OCI-LY1 (cell line): ENCODE measurements at regions not wholly inside any gene's neighbourhood (a gene's known extent, or its start where the extent isn't known, plus 50 kb on each side); places are given as distances from the start of the nearest gene placed in this dataset.

Experiments used
- EZH2 ChIP-seq: fragments of 200-600 bp; sonication (generic), shearing (Covaris generic); IDR thresholded peaks from 2 replicates; pipeline ENCODE4 v1.8.0; 2017; ENCODE audit warnings: borderline replicate concordance, mixed run types, mild to moderate bottlenecking, antibody characterized with exemption, low read length, moderate library complexity, mixed read lengths
- TF ChIP-seq, protein P1 (sequence below): fragments of 200-600 bp; sonication (generic), shearing (Covaris generic); IDR thresholded peaks from 2 replicates; pipeline ENCODE4 v1.5.1; 2017; ENCODE audit warnings: mild to moderate bottlenecking, antibody characterized with exemption, low read length, moderate library complexity, mixed read lengths

DNA sequence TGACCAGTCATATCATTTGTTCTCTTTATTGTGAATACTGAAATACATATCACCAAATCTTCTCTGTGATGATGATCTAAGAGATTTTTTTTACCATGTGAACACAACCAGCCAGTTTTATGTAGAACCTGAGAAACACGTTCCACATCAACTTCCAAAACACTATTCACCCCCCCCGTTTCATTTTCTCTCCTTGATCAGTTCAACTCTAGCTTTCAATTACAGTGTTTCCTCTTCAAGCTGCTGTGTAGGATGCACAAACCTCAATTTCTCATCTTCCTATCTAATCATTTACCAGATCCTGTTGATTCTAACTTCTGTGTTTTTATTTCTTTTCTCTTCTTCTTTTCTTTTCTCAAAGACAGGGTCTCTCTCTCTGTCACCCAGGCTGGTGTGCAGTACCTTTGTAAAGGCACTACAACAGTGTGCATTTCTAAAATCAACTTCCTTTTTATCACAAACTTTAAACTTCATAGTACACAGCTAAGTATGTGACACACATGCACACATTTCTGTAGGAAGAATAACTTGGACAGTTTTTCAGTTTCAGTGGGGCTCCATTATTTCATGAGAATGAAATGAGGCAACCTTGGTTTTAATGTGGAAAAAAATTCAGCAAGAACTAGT lies 149.9 kb upstream of the FBXO33 start:
- TF ChIP-seq, protein P1, sequence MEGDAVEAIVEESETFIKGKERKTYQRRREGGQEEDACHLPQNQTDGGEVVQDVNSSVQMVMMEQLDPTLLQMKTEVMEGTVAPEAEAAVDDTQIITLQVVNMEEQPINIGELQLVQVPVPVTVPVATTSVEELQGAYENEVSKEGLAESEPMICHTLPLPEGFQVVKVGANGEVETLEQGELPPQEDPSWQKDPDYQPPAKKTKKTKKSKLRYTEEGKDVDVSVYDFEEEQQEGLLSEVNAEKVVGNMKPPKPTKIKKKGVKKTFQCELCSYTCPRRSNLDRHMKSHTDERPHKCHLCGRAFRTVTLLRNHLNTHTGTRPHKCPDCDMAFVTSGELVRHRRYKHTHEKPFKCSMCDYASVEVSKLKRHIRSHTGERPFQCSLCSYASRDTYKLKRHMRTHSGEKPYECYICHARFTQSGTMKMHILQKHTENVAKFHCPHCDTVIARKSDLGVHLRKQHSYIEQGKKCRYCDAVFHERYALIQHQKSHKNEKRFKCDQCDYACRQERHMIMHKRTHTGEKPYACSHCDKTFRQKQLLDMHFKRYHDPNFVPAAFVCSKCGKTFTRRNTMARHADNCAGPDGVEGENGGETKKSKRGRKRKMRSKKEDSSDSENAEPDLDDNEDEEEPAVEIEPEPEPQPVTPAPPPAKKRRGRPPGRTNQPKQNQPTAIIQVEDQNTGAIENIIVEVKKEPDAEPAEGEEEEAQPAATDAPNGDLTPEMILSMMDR = no peak
- no peak for TF ChIP-seq EZH2
